ENCODE measurements at regions not wholly inside any gene's neighbourhood (a gene's known extent, or its start where the extent isn't known, plus 50 kb on each side); places are given as distances from the start of the nearest gene placed in this dataset.

DNA sequence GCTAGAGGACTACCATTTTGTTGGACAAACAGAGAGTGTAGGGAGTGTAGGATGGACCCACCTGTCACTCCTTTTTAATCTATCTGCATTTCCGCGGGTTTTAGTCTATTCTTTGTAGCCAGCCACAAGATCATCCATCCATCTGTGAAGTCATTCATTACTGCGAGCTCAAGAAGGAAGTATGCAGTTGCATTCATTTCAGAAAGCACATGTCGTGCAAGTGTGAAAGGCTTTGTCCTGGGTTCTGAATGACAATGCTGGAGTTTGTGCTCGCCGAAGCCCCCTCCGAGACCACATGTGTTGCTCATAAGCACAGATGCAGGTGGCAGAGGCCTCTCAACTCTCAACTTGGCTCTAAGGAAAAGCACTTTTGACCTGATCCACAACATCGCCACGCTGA, 70.3 kb upstream of the BASP1 start:
- no peak for ATAC-seq
- TF ChIP-seq NCOA4 (IDR thresholded peaks at IDR 0.05; ENCODE audit: partially characterized antibody) (no peak), ZNF76 (CRISPR knock-in tag; IDR thresholded peaks at IDR 0.05; ENCODE audit: borderline replicate concordance) (no peak), FOXA3 (CRISPR knock-in tag; conservative IDR thresholded peaks at IDR 0.05 in 1 of 2, IDR thresholded peaks at IDR 0.05 in 1 of 2) (no peak), ZNF449 (CRISPR knock-in tag; IDR thresholded peaks at IDR 0.05) (no peak), TFAP4 (CRISPR knock-in tag; IDR thresholded peaks at IDR 0.05; ENCODE audit: borderline replicate concordance) (no peak), RNF2 (IDR thresholded peaks at IDR 0.05) (no peak), CBFA2T2 (conservative IDR thresholded peaks at IDR 0.05) (no peak), DEAF1 (CRISPR knock-in tag; IDR thresholded peaks at IDR 0.05) (no peak)
- TF ChIP-seq, protein P1, sequence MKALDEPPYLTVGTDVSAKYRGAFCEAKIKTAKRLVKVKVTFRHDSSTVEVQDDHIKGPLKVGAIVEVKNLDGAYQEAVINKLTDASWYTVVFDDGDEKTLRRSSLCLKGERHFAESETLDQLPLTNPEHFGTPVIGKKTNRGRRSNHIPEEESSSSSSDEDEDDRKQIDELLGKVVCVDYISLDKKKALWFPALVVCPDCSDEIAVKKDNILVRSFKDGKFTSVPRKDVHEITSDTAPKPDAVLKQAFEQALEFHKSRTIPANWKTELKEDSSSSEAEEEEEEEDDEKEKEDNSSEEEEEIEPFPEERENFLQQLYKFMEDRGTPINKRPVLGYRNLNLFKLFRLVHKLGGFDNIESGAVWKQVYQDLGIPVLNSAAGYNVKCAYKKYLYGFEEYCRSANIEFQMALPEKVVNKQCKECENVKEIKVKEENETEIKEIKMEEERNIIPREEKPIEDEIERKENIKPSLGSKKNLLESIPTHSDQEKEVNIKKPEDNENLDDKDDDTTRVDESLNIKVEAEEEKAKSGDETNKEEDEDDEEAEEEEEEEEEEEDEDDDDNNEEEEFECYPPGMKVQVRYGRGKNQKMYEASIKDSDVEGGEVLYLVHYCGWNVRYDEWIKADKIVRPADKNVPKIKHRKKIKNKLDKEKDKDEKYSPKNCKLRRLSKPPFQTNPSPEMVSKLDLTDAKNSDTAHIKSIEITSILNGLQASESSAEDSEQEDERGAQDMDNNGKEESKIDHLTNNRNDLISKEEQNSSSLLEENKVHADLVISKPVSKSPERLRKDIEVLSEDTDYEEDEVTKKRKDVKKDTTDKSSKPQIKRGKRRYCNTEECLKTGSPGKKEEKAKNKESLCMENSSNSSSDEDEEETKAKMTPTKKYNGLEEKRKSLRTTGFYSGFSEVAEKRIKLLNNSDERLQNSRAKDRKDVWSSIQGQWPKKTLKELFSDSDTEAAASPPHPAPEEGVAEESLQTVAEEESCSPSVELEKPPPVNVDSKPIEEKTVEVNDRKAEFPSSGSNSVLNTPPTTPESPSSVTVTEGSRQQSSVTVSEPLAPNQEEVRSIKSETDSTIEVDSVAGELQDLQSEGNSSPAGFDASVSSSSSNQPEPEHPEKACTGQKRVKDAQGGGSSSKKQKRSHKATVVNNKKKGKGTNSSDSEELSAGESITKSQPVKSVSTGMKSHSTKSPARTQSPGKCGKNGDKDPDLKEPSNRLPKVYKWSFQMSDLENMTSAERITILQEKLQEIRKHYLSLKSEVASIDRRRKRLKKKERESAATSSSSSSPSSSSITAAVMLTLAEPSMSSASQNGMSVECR (CRISPR knock-in tag; IDR thresholded peaks at IDR 0.05): no peak
- TF ChIP-seq, protein P2, sequence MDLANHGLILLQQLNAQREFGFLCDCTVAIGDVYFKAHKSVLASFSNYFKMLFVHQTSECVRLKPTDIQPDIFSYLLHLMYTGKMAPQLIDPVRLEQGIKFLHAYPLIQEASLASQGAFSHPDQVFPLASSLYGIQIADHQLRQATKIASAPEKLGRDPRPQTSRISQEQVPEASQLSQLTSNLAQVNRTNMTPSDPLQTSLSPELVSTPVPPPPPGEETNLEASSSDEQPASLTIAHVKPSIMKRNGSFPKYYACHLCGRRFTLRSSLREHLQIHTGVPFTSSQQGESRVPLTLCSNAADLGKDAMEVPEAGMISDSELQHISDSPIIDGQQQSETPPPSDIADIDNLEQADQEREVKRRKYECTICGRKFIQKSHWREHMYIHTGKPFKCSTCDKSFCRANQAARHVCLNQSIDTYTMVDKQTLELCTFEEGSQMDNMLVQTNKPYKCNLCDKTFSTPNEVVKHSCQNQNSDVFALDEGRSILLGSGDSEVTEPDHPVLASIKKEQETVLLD (IDR thresholded peaks at IDR 0.05): no peak

More for the DNA sequence above, 70.3 kb upstream of the BASP1 start:
- Histone ChIP-seq H4K20me1 (replicated peaks; ENCODE audit: control insufficient read depth, insufficient read depth, low read length) (no peaks in the 10 kb centered on the region), H3K27ac (ENCODE audit: extremely low read depth, low read depth, low read length) (no peak overlapping the region), H3K4me3 (no peak overlapping the region), H3K36me3 (ENCODE audit: control insufficient read depth, insufficient read depth, low read length) (no peaks in the 10 kb centered on the region), H3K27me3 (ENCODE audit: control insufficient read depth in 2 of 2, insufficient read depth in 2 of 2, low read length in 2 of 2) (peaks cover 0 to 12% of the 10 kb centered on the region in 2 experiments; a peak in 1 of 5 replicates), H2AFZ (ENCODE audit: low read depth, low read length) (no peak overlapping the region), H3K4me2 (ENCODE audit: insufficient read depth, low read length) (no peak overlapping the region), H3K4me1 (replicated peaks in 1 of 2; ENCODE audit: control insufficient read depth in 2 of 2, insufficient read depth in 2 of 2, low read length in 2 of 2) (no peaks in the 10 kb centered on the region), H3K9me3 (replicated peaks; ENCODE audit: control insufficient read depth, insufficient read depth, low read depth, low read length) (no peaks in the 10 kb centered on the region), H3K9me1 (ENCODE audit: control insufficient read depth, insufficient read depth, low read length) (no peaks in the 10 kb centered on the region), H3K79me2 (ENCODE audit: control insufficient read depth, insufficient read depth, low read length) (no peaks in the 10 kb centered on the region), H3K9ac (ENCODE audit: insufficient read depth in 1 of 2, low read depth in 2 of 2, low read length in 2 of 2) (no peak overlapping the region)
- ChIA-PET POLR2A (no interaction called here), CTCF (ENCODE audit: low intra/inter-chr PET ratio) (no interaction called here)
- BruUV-seq (replicated peaks): no TSS peak
- WGBS (ENCODE audit: insufficient coverage, low coverage, missing lambda C conversion rate): 1% methylated on average over 9 of the region's 9 CpGs
- FAIRE-seq (no peak), DNase-seq (ENCODE audit: extremely low read depth in 1 of 4, low spot score in 3 of 4) (no peak)
- in situ Hi-C loops (cut with MboI) (no loop called here), intact Hi-C loops (cut with micrococcal nuclease) (no loop called here)
